Nephron (organoid): ENCODE measurements at regions not wholly inside any gene's neighbourhood (a gene's known extent, or its start where the extent isn't known, plus 50 kb on each side); places are given as distances from the start of the nearest gene placed in this dataset.

Source experiments
- H3K27ac Mint-ChIP-seq, 3 experiments: 2 replicates each; pipeline ENCODE4 v1.8.0; 2020; ENCODE audit warnings: mixed read lengths in 3 of 3, mild to moderate bottlenecking in 2 of 3, moderate library complexity in 1 of 3
- H3K27me3 Mint-ChIP-seq: 2 replicates; pipeline ENCODE4 v1.8.0; 2021; ENCODE audit warnings: low read depth, mild to moderate bottlenecking, moderate library complexity, mixed read lengths
- H3K36me3 Mint-ChIP-seq: 2 replicates; pipeline ENCODE4 v1.8.0; 2020; ENCODE audit warnings: low read depth, mixed read lengths
- H3K4me1 Mint-ChIP-seq: 2 replicates; pipeline ENCODE4 v1.8.0; 2020; ENCODE audit warnings: mixed read lengths
- H3K4me3 Mint-ChIP-seq, 3 experiments: 2 replicates each; pipeline ENCODE4 v1.8.0; 2020; ENCODE audit warnings: mild to moderate bottlenecking in 3 of 3, mixed read lengths in 3 of 3, moderate library complexity in 2 of 3
- H3K9me3 Mint-ChIP-seq: 2 replicates; pipeline ENCODE4 v1.8.0; 2020; ENCODE audit warnings: mixed read lengths
- CTCF ChIP-seq, 3 experiments: fragments of 200-600 bp; sonication (generic); IDR thresholded peaks; one replicate each; pipeline ENCODE4 v1.5.0; 2021; ENCODE audit warnings: antibody characterized with exemption in 3 of 3; ENCODE audit not compliant: unreplicated experiment in 3 of 3

DNA sequence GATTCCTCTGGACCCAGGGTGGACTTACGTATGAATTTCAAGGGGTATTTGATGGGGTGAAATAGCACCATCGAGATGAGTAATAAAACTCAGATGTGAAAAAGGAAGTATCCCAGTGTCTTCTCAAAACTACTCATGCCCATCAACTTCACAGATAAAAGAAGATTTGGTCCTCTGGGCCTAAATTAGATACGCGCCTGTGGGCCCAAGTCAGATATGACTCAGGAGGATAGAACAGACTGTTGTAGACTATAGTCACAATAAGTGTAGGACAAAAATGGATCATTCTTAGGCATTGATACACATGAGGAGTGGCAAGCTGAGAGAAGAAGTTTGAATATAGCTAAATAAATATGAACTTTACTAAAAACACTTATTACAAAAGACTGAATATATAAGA lies 2438.8 kb downstream of the PCDH9 start:
- Mint-ChIP-seq H3K27ac (no peak overlapping the region), H3K27me3 (no peaks in the 10 kb centered on the region)

GRCh38 chr13:64782466-64782865 lies 2447.7 kb downstream of the PCDH9 start:
- Mint-ChIP-seq H3K9me3 (no peaks in the 10 kb centered on the region), H3K27ac (no peak overlapping the region), H3K27me3 (no peaks in the 10 kb centered on the region), H3K4me1 (no peaks in the 10 kb centered on the region), H3K4me3 (no peak overlapping the region), H3K36me3 (no peaks in the 10 kb centered on the region)
- TF ChIP-seq CTCF (IDR thresholded peaks at IDR 0.05; ENCODE audit: unreplicated experiment in 3 of 3): no peak

More for the DNA sequence above, 2438.8 kb downstream of the PCDH9 start:
- no peak for TF ChIP-seq CTCF (IDR thresholded peaks at IDR 0.05; ENCODE audit: unreplicated experiment in 3 of 3)
- Mint-ChIP-seq H3K4me3 (no peak overlapping the region), H3K9me3 (no peaks in the 10 kb centered on the region), H3K36me3 (no peaks in the 10 kb centered on the region), H3K4me1 (peaks cover 5% of the 10 kb centered on the region)

- H3K4me3 Mint-ChIP-seq: no peak overlapping the region
- H3K27ac Mint-ChIP-seq: no peak overlapping the region
- no peaks in the 10 kb centered on the region for H3K9me3 Mint-ChIP-seq
- no peaks in the 10 kb centered on the region for H3K4me1 Mint-ChIP-seq
- H3K36me3 Mint-ChIP-seq: no peaks in the 10 kb centered on the region
- no peaks in the 10 kb centered on the region for H3K27me3 Mint-ChIP-seq
- no peak for TF ChIP-seq CTCF (IDR thresholded peaks at IDR 0.05; ENCODE audit: unreplicated experiment in 3 of 3)
Measured at GRCh38 chr13:64778002-64778401, 2452.1 kb downstream of the PCDH9 start.

DNA sequence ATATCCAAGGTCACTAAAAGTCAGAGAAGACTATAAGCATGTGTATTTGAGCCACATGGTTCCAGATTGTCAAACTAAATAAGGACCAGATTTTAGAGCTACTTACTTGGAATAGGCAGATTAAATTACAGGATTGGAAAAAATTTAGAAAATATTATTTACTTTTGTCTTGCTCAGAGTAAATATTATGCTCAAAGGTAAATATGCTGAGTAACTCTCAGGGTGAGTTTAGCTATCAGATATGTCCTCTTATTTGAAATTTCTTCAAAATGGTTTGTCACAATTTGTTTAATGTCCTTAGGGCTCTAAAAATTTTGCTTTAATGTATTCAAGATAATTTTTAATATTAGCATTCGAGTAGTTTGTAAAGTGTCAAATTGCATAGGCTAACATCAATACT lies 2455.2 kb downstream of the PCDH9 start:
- Mint-ChIP-seq H3K9me3 (no peaks in the 10 kb centered on the region), H3K4me3 (no peak overlapping the region), H3K4me1 (no peaks in the 10 kb centered on the region), H3K27ac (no peak overlapping the region), H3K36me3 (no peaks in the 10 kb centered on the region), H3K27me3 (no peaks in the 10 kb centered on the region)
- no peak for TF ChIP-seq CTCF (IDR thresholded peaks at IDR 0.05; ENCODE audit: unreplicated experiment in 3 of 3)

- Mint-ChIP-seq H3K27me3 (no peaks in the 10 kb centered on the region), H3K9me3 (no peaks in the 10 kb centered on the region), H3K27ac (no peak overlapping the region), H3K4me1 (peaks cover 6% of the 10 kb centered on the region), H3K4me3 (no peak overlapping the region), H3K36me3 (no peaks in the 10 kb centered on the region)
- no peak for TF ChIP-seq CTCF (IDR thresholded peaks at IDR 0.05; ENCODE audit: unreplicated experiment in 3 of 3)
Measured at GRCh38 chr13:64770743-64771142, 2459.4 kb downstream of the PCDH9 start.

GRCh38 chr13:64767054-64767453 lies 2463.1 kb downstream of the PCDH9 start:
- Mint-ChIP-seq H3K4me1 (peaks cover 15% of the 10 kb centered on the region), H3K36me3 (no peaks in the 10 kb centered on the region), H3K27me3 (no peaks in the 10 kb centered on the region), H3K4me3 (no peak overlapping the region), H3K27ac (peak overlapping the region in 1 of 3 experiments; percentile 0), H3K9me3 (no peaks in the 10 kb centered on the region)
- no peak for TF ChIP-seq CTCF (IDR thresholded peaks at IDR 0.05; ENCODE audit: unreplicated experiment in 3 of 3)
